ENCODE measurements at regions not wholly inside any gene's neighbourhood (a gene's known extent, or its start where the extent isn't known, plus 50 kb on each side); places are given as distances from the start of the nearest gene placed in this dataset.

- whole genome bisulfite sequencing, 2 donors: 65 to 83% methylated on average over 3 of the region's 3 CpGs
- Histone ChIP-seq H3K27ac (no peak overlapping the region), H3K27me3 (peaks cover 0 to 6% (median 0%) of the 10 kb centered on the region in 7 donors), H3K4me3 (no peak overlapping the region), H3K4me1 (no peaks in the 10 kb centered on the region), H3K36me3 (no peaks in the 10 kb centered on the region), H3K9me3 (no peaks in the 10 kb centered on the region)
- ATAC-seq: no peak
- intact Hi-C loops (cut with DNase I): no loop called here
- DNase-seq: no peak
- TF ChIP-seq, protein P1, sequence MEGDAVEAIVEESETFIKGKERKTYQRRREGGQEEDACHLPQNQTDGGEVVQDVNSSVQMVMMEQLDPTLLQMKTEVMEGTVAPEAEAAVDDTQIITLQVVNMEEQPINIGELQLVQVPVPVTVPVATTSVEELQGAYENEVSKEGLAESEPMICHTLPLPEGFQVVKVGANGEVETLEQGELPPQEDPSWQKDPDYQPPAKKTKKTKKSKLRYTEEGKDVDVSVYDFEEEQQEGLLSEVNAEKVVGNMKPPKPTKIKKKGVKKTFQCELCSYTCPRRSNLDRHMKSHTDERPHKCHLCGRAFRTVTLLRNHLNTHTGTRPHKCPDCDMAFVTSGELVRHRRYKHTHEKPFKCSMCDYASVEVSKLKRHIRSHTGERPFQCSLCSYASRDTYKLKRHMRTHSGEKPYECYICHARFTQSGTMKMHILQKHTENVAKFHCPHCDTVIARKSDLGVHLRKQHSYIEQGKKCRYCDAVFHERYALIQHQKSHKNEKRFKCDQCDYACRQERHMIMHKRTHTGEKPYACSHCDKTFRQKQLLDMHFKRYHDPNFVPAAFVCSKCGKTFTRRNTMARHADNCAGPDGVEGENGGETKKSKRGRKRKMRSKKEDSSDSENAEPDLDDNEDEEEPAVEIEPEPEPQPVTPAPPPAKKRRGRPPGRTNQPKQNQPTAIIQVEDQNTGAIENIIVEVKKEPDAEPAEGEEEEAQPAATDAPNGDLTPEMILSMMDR (IDR thresholded peaks at IDR 0.05): no peak
Measured at GRCh38 chr12:118781692-118782091, 199.6 kb upstream of the SRRM4 start.

- no peak for DNase-seq
Measured at GRCh38 chr12:118783703-118784102, 197.6 kb upstream of the SRRM4 start.

DNA sequence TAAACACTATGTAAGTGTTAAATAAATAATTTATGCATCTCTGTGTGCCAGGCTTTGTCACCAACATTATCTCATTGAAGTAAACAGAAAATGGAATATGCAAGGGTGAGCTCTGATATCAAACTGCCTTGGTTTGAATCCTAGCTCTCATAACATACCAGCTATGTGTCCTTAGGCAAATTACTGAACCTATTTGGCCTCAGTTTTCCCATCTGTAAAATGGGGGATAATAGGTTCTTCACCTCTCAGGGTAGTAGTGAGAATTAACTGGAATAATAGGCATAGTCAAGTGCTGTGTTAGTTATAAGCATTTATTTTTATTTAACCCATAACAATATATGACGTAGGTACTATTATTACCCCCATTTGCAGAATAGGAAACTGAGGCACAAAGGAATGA, 190.8 kb upstream of the SRRM4 start:
- TF ChIP-seq, protein P1 (IDR thresholded peaks at IDR 0.05): no peak
- WGBS, 2 donors: 92 to 97% methylated on average over 1 of the region's 1 CpG
- peaks cover 0 to 4% (median 0%) of the 10 kb centered on the region in 11 donors for H3K9me3 ChIP-seq
- H3K4me3 ChIP-seq: no peak overlapping the region
- intact Hi-C loops (cut with DNase I): no loop called here
- ATAC-seq (no peak), DNase-seq (no peak)
- no peak overlapping the region for H3K27ac ChIP-seq
- no peaks in the 10 kb centered on the region for H3K36me3 ChIP-seq
- H3K4me1 ChIP-seq: no peaks in the 10 kb centered on the region
- H3K27me3 ChIP-seq: peaks cover 0 to 8% (median 0%) of the 10 kb centered on the region in 7 donors

More at GRCh38 chr12:118783703-118784102, 197.6 kb upstream of the SRRM4 start:
- TF ChIP-seq, protein P1 (IDR thresholded peaks at IDR 0.05): no peak
- H3K4me3 ChIP-seq: no peak overlapping the region
- no peaks in the 10 kb centered on the region for H3K4me1 ChIP-seq
- ATAC-seq: no peak
- peaks cover 0 to 6% (median 0%) of the 10 kb centered on the region in 7 donors for H3K27me3 ChIP-seq
- no peaks in the 10 kb centered on the region for H3K9me3 ChIP-seq
- WGBS, 2 donors: 81 to 85% methylated on average over 2 of the region's 2 CpGs
- intact Hi-C loops (cut with DNase I): no loop called here
- no peaks in the 10 kb centered on the region for H3K36me3 ChIP-seq
- no peak overlapping the region for H3K27ac ChIP-seq

- Histone ChIP-seq H3K4me3 (no peak overlapping the region), H3K27ac (no peak overlapping the region), H3K36me3 (no peaks in the 10 kb centered on the region), H3K4me1 (no peaks in the 10 kb centered on the region), H3K27me3 (peaks cover 0 to 15% (median 3%) of the 10 kb centered on the region in 7 donors), H3K9me3 (peaks cover 0 to 11% (median 0%) of the 10 kb centered on the region in 11 donors)
- TF ChIP-seq, protein P1 (IDR thresholded peaks at IDR 0.05): no peak
- DNase-seq (no peak), ATAC-seq (no peak)
- 20 to 23% methylated on average over 6 of the region's 6 CpGs for WGBS, 2 donors
- intact Hi-C loops (cut with DNase I): no loop called here
Measured at GRCh38 chr12:118813778-118814357, 167.5 kb upstream of the SRRM4 start.
